K562 (cell line): ENCODE measurements at regions not wholly inside any gene's neighbourhood (a gene's known extent, or its start where the extent isn't known, plus 50 kb on each side); places are given as distances from the start of the nearest gene placed in this dataset.

Experiments used
- ATAC-seq: fragments of 200-7000 bp; cut with Tn5 transposase; 3 replicates; pipeline ENCODE4 v1.9.1; 2020; ENCODE audit warnings: moderate library complexity
- BruUV-seq: library from RNA; stranded (reverse); fragments of 400-500 nt; replicated peaks from 2 replicates; lab custom pipeline; 2021; lab: Mats Ljungman, UMichigan
- CTCF ChIA-PET: fragments of 300-600 bp; formaldehyde crosslinking; extraction: SDS; loops from one replicate; lab custom pipeline; 2021; ENCODE audit warnings: low intra/inter-chr PET ratio; lab: Yijun Ruan, JAX
- POLR2A ChIA-PET: fragments of 300-600, 350-650 bp; sonication (Branson Sonifier 250); formaldehyde crosslinking; extraction: SDS; loops from one replicate; lab custom pipeline; 2021; ENCODE audit warnings: antibody characterized with exemption, inconsistent platforms; lab: Yijun Ruan, JAX
- DNase-seq, 4 experiments: peaks; one replicate each; pipeline versions ENCODE4 v3.0.0 to v3.0.0-alpha.2; 2011 to 2018; ENCODE audit warnings: low spot score in 3 of 4, mixed read lengths in 3 of 4; ENCODE audit errors: extremely low read depth in 1 of 4
- FAIRE-seq: peaks from 2 replicates; lab custom pipeline; 2011; peaks lifted over from hg19 to GRCh38; lab: Jason Lieb, UNC
- H2AFZ ChIP-seq: 2 replicates; pipeline ENCODE4 v1.6.0; 2011; ENCODE audit warnings: low read depth, low read length, control low read depth, inconsistent platforms
- H3K27ac ChIP-seq: fragments of 200-600 bp; 3 replicates; pipeline ENCODE4 v1.8.0; 2011; ENCODE audit warnings: low read depth, mild to moderate bottlenecking, control low read depth, inconsistent platforms, low read length, moderate library complexity, mixed read lengths; ENCODE audit errors: extremely low read depth
- H3K27me3 ChIP-seq, 2 experiments: fragments of 300-600 bp in 1 of 2; 2 replicates in 1 of 2; 3 replicates in 1 of 2; pipeline versions ENCODE4 v1.6.0 to v1.8.0; 2011; ENCODE audit warnings: inconsistent platforms in 2 of 2, low read length in 2 of 2, mild to moderate bottlenecking in 1 of 2, mixed read lengths in 1 of 2, moderate library complexity in 1 of 2; ENCODE audit not compliant: control insufficient read depth in 2 of 2, insufficient read depth in 2 of 2
- H3K36me3 ChIP-seq: fragments of 300-600 bp; 3 replicates; pipeline ENCODE4 v1.8.0; 2011; ENCODE audit warnings: mild to moderate bottlenecking, low read length, inconsistent platforms; ENCODE audit not compliant: control insufficient read depth, insufficient read depth
- H3K4me1 ChIP-seq, 2 experiments: fragments of 200-600 bp in 1 of 2; replicated peaks in 1 of 2; 2 replicates in 1 of 2; 3 replicates in 1 of 2; pipeline versions ENCODE4 v1.5.1 to v1.8.0; 2011; ENCODE audit warnings: inconsistent platforms in 2 of 2, low read length in 2 of 2, mild to moderate bottlenecking in 1 of 2, mixed read lengths in 1 of 2, moderate library complexity in 1 of 2; ENCODE audit not compliant: control insufficient read depth in 2 of 2, insufficient read depth in 2 of 2
- H3K4me2 ChIP-seq: 2 replicates; pipeline ENCODE4 v1.6.1; 2011; ENCODE audit warnings: low read length, control low read depth, inconsistent platforms, mixed read lengths; ENCODE audit not compliant: insufficient read depth
- H3K4me3 ChIP-seq: fragments of 200-600 bp; sonication (generic), shearing (Covaris generic); 2 replicates; pipeline ENCODE4 v1.5.1; 2016; ENCODE audit warnings: control low read depth, inconsistent platforms
- H3K79me2 ChIP-seq: fragments of 200-600 bp; 3 replicates; pipeline ENCODE4 v1.8.0; 2011; ENCODE audit warnings: low read length, inconsistent platforms; ENCODE audit not compliant: control insufficient read depth, insufficient read depth
- H3K9ac ChIP-seq, 2 experiments: 2 replicates each; pipeline versions ENCODE4 v1.6.0 to v1.6.1; 2011; ENCODE audit warnings: low read depth in 2 of 2, low read length in 2 of 2, control low read depth in 1 of 2, inconsistent platforms in 1 of 2, mild to moderate bottlenecking in 1 of 2, mixed read lengths in 1 of 2; ENCODE audit not compliant: insufficient read depth in 1 of 2
- H3K9me1 ChIP-seq: one replicate; pipeline ENCODE4 v1.6.0; 2011; ENCODE audit warnings: inconsistent platforms, mild to moderate bottlenecking, low read length, moderate library complexity; ENCODE audit not compliant: control insufficient read depth, insufficient read depth
- H3K9me3 ChIP-seq: replicated peaks from 2 replicates; pipeline ENCODE4 v1.5.1; 2011; ENCODE audit warnings: low read depth, low read length, inconsistent platforms; ENCODE audit not compliant: control insufficient read depth, insufficient read depth
- H4K20me1 ChIP-seq: replicated peaks from 2 replicates; pipeline ENCODE4 v1.6.1; 2011; ENCODE audit warnings: low read length, inconsistent platforms, mixed read lengths; ENCODE audit not compliant: control insufficient read depth, insufficient read depth
- DDX20 ChIP-seq: fragments of 450-650 bp; IDR thresholded peaks from 2 replicates; pipeline ENCODE4 v1.6.1; 2016; ENCODE audit warnings: missing genetic modification characterization, low read depth, mild to moderate bottlenecking, missing compliant biosample characterization, moderate library complexity
- HCFC1 ChIP-seq: IDR thresholded peaks from 2 replicates; pipeline ENCODE4 v1.6.1; 2012; ENCODE audit warnings: low read depth, low read length, improper control_type of control experiment
- POLR3G ChIP-seq: IDR thresholded peaks from 2 replicates; pipeline ENCODE4 v1.6.1; 2011; ENCODE audit not compliant: insufficient read length, insufficient replicate concordance; ENCODE audit errors: extremely low read depth
- PTBP1 ChIP-seq: fragments of 200-400 bp; formaldehyde crosslinking; IDR thresholded peaks from 2 replicates; pipeline ENCODE4 v1.6.1; 2017; ENCODE audit warnings: low read depth, low read length
- PYGO2 ChIP-seq: fragments of 450-650 bp; IDR thresholded peaks from 2 replicates; pipeline ENCODE4 v1.6.1; 2016; ENCODE audit warnings: mild to moderate bottlenecking, missing genetic modification characterization, moderate library complexity, missing compliant biosample characterization
- SMARCB1 ChIP-seq: IDR thresholded peaks from 2 replicates; pipeline ENCODE4 v1.6.1; 2011; ENCODE audit warnings: improper control_type of control experiment, low read depth; ENCODE audit not compliant: insufficient read length
- SP2 ChIP-seq: IDR thresholded peaks from 2 replicates; pipeline ENCODE4 v1.6.1; 2011; ENCODE audit warnings: mild to moderate bottlenecking, low read depth, low read length, moderate library complexity; ENCODE audit not compliant: poor library complexity, severe bottlenecking; ENCODE audit errors: extremely low read depth
- ZZZ3 ChIP-seq: fragments of 450-650 bp; IDR thresholded peaks from 2 replicates; pipeline ENCODE4 v1.6.1; 2016; ENCODE audit warnings: antibody characterized with exemption, mild to moderate bottlenecking, moderate library complexity
- WGBS: fragments of 100-300 bp; shearing (Covaris generic); methylation state at CpG from one replicate; pipeline ENCODE4 v1.1.6; 2016; ENCODE audit warnings: low coverage, mixed read lengths; ENCODE audit not compliant: insufficient coverage; ENCODE audit errors: missing lambda C conversion rate; 5-methylcytosine and 5-hydroxymethylcytosine counted together
- in situ Hi-C: fragments of 300-500 bp; cut with MboI; formaldehyde crosslinking; loops from 4 replicates; pipeline ENCODE4 v1.15.0; 2018; ENCODE audit warnings: inconsistent platforms, mixed read lengths
- intact Hi-C: fragments of 100-400 bp; cut with micrococcal nuclease; formaldehyde crosslinking; loops from 2 replicates; pipeline ENCODE4 v1.14.2; 2022
- TF ChIP-seq, protein P1 (sequence below): fragments of 250-450 bp; sonication (Bioruptor Pico); IDR thresholded peaks from 2 replicates; pipeline ENCODE4 v1.4.0; 2020; ENCODE audit warnings: mild to moderate bottlenecking, moderate library complexity

GRCh38 chr6:135658916-135659315, 161.4 kb upstream of the AHI1 start:
- H3K36me3 ChIP-seq = no peaks in the 10 kb centered on the region
- DNase-seq = no peak
- intact Hi-C loops = no loop called here
- CTCF ChIA-PET = no interaction called here
- no peaks in the 10 kb centered on the region for H3K4me1 ChIP-seq
- H3K4me2 ChIP-seq = no peak overlapping the region
- no peaks in the 10 kb centered on the region for H3K79me2 ChIP-seq
- TF ChIP-seq PYGO2 (tag) (no peak), DDX20 (tag) (no peak), SMARCB1 (no peak), PTBP1 (no peak), POLR3G (no peak), ZZZ3 (no peak), HCFC1 (no peak), SP2 (no peak)
- TF ChIP-seq, protein P1, sequence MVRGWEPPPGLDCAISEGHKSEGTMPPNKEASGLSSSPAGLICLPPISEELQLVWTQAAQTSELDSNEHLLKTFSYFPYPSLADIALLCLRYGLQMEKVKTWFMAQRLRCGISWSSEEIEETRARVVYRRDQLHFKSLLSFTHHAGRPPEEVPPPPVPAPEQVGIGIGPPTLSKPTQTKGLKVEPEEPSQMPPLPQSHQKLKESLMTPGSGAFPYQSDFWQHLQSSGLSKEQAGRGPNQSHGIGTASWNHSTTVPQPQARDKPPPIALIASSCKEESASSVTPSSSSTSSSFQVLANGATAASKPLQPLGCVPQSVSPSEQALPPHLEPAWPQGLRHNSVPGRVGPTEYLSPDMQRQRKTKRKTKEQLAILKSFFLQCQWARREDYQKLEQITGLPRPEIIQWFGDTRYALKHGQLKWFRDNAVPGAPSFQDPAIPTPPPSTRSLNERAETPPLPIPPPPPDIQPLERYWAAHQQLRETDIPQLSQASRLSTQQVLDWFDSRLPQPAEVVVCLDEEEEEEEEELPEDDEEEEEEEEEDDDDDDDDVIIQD (CRISPR knock-in tag) = no peak
- no peaks in the 10 kb centered on the region for H3K9me1 ChIP-seq
- no peaks in the 10 kb centered on the region for H4K20me1 ChIP-seq
- no peak overlapping the region for H3K9ac ChIP-seq
- no peak overlapping the region for H3K27ac ChIP-seq
- H2AFZ ChIP-seq = no peak overlapping the region
- H3K9me3 ChIP-seq = no peaks in the 10 kb centered on the region
- no peak overlapping the region for H3K4me3 ChIP-seq
- in situ Hi-C loops = no loop called here
- 0% methylated on average over 2 of the region's 2 CpGs for WGBS
- POLR2A ChIA-PET = interaction anchor here (1.1 kb wide), 1 partner anchor 32 kb away, joined by 3 read pairs; no protein-coding TSS in a partner anchor
- ATAC-seq = no peak
- no peak for FAIRE-seq
- no TSS peak for BruUV-seq
- no peaks in the 10 kb centered on the region for H3K27me3 ChIP-seq
